HG03457 (cell line): ENCODE measurements at regions not wholly inside any gene's neighbourhood (a gene's known extent, or its start where the extent isn't known, plus 50 kb on each side); places are given as distances from the start of the nearest gene placed in this dataset.

Experiments used
- ATAC-seq: cut with Tn5 transposase; IDR thresholded peaks from one replicate; pipeline ENCODE4 v1.9.1; 2021; ENCODE audit warnings: moderate number of reproducible peaks; ENCODE audit not compliant: unreplicated experiment

DNA sequence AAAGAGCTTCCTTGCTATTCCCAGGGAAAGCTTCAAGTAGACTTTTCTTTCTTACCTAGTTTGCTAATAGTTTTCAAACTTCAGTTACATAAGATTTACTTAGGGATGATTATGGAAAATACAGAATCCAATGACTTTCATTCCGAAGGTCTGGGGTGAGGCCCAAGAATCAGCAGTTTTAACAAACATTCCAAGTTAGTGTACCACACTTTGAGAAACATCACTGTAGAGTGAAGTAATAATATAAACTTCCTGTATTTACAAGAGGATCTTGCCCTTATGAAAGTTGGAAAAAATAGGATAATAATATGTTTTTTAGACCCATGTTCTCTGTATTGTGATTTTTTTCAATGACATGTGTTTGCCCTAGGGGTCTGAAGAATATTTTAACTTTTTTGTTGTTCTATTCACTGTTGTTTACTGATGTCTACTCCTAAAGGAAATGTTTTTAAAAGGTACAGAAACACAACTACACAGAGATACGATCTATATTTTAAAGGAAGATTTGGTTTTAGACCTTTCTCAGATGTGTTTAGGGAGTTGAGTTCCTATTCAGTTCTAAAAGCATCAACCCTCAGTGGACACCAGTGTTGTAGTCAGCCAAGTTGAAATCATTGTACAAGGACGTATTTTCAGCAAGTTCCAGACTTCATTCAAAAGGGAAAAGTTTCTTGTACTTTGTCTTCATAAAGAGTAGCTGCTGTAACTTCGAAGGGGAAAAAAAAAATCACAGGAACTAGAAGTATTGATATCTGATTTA is 295.8 kb upstream of the SLC7A11 start:
- ATAC-seq, result no peak

GRCh38 chr4:138535316-138535715 is 293.2 kb upstream of the SLC7A11 start:
- ATAC-seq, result no peak

DNA sequence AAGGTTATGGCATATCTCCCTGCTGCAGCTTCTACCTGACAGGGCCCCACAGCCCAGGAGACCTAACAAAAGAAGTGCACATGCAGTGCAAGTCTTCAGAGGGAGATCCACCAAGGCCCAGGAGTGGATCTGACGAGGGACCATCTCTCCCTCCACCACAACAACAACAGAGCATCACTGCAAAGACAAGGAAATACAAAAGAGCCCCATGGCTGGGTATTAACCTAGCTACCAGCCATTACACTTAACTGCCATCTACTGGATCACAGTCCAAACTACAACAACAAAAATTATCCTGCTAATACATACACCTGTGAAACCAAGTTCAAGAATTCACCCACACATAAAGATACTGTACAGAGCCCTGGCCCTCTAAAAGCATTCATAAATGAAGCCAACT is 280.2 kb upstream of the SLC7A11 start:
- ATAC-seq, result no peak

DNA sequence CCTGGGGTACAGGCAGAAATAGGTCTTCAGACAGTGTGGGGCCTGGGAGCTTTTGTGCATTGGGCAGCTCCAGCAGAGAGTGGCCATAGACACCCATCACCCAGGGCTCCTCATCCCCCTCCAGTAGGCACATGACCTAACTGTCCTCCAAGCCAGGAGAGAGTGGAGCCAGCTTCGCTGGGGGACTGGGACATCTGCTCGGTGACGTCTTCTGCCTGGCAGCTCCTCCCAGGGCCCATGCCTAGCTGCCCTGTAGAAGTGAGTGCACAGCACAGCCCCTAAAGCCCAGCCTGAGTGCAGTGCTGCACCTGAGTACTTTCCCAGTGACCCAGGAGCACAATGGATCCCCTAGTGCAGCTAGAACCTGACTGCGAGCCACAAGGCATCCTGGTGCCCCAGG is 279.7 kb upstream of the SLC7A11 start:
- no peak for ATAC-seq

- ATAC-seq, result no peak
These were observed 277.3 kb upstream of the SLC7A11 start for GRCh38 chr4:138519436-138519835.

GRCh38 chr4:138513535-138513934 is 271.4 kb upstream of the SLC7A11 start:
- no peak for ATAC-seq

DNA sequence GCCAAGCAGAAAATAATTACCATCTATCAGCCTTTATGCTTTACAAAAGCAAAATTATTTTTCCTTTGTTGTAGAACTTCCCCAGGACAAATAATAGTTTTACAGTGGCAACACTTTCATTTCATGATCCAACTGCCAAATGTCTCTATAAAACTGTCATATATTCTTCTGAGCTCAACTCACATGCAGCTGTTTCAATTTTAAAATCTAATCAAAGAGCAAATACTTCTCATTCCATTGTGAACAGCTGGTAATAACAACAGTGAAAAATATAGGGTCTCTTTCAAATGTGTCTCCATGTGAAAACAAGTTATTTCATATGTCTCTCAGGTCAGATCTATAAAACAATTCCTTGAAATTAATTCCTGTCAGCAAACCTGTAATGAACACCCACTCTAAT is 270.6 kb upstream of the SLC7A11 start:
- no peak for ATAC-seq

- no peak for ATAC-seq
These were observed 267.9 kb upstream of the SLC7A11 start for GRCh38 chr4:138510053-138510452.

DNA sequence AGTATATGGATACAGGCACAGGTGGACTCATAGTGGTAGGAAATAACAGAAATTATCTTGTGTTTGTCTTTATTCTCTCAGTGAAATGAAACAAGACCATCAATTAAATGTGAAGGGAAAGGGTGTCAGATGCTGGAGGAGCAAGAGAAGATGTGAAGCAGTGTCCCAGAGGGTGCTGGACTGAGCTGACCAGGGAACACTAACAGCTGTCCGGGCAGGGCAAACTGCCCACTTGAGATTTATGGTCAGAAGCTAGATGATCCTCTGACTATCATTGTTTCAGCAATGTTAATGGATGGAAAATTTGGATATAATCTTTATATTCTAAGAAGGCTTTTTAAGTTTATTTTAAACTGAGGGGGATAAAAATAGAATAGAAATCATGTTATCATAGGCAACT is 267.2 kb upstream of the SLC7A11 start:
- ATAC-seq, result no peak

DNA sequence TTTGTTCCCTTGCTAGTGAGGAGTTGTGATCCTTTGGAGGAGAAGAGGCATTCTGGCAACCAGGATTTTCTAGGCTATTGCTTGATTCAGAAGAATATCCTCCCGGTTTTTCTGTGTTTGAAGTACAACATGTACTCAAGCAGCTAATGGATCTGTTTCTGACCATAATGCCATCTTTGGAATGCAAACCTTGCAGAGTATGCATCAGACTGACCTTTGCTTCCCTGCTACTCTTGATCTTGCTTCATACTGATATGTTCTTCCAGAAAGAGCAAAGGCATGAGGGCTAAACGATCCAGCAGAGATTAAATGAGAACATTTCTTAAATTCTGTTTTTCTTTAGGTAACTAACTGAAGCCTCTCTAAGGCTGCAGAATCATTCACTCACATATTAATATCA is 265.4 kb upstream of the SLC7A11 start:
- no peak for ATAC-seq

DNA sequence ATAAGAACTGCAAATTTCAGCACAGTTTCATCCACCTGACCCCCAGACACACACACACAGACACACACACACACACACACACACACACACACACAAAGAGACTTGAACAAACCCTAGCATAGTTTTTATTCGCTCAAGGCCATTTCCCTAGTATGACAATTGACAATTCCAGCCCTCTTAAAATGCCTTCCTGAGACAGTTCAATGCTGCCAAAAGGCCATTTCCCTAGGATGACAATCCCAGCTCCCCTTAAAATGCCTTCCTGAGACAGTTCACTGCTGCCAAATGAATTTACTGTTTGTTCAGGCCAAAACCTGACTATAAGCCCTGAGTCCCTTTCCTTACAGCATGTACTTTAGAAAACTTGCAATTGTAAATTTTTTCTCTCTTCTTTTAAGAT is 259.5 kb upstream of the SLC7A11 start:
- ATAC-seq, result no peak

- ATAC-seq, result no peak
These were observed 258.7 kb upstream of the SLC7A11 start for GRCh38 chr4:138500869-138501268.

- ATAC-seq, result no peak
These were observed 257.5 kb upstream of the SLC7A11 start for GRCh38 chr4:138499627-138500026.

DNA sequence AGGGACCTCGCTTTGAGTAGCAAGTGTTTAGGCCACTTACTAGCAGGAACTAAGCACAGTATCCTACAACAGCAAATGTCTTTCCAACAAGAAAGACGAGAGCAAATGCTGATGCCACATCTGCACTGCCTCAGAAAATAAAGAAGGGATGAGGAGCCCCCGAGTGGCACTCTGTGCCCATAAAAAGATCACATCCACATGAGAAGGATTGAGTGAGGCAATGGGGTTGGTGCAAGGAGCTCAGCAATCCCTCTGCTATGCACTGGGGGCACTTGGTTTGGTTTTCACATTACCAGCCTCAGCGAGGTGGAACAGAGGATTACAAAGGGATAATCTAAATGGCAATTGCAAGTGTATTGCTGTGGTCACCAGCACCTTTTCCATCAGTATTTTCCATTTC is 252.8 kb upstream of the SLC7A11 start:
- ATAC-seq, result no peak

DNA sequence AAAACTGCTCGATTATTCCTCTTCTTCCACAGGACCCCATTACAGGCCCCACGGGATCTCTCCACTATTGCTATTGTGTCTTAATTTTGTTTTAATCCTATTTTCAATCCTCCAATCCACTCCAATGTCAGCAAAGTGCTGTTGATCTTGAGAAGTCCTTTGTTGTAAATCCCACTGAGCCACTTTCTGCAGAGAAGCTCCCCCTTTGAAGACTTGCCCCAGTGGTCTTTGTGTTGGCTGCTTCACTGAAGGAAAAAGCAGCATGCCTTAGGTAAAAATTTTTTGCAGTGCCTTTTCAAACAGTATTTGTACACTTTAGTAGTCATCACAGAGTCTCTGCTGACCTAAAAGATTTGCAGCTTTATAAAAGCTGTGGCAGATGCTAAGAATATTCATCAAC is 252.0 kb upstream of the SLC7A11 start:
- ATAC-seq, result no peak

DNA sequence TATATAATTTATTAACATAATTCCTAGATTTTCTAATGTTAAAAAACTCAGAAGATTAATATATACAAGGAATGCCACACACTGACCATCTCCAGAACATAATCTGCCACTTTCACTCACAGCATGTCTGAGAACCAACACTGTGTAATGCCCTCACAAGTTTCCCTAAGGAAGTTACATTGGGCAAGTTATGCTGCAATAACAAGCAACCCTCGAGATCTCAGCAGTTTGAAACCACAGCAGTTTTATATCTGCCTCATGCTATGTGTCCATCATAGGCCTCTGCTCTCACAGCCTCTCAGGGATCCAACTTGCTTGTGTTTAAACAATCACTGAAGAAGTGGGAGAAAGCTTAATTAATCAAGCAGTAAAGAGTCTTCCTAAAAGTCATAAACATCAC is 250.0 kb upstream of the SLC7A11 start:
- no peak for ATAC-seq

GRCh38 chr4:138488533-138488932 is 246.4 kb upstream of the SLC7A11 start:
- ATAC-seq, result no peak

GRCh38 chr4:138487670-138488069 is 245.5 kb upstream of the SLC7A11 start:
- no peak for ATAC-seq

DNA sequence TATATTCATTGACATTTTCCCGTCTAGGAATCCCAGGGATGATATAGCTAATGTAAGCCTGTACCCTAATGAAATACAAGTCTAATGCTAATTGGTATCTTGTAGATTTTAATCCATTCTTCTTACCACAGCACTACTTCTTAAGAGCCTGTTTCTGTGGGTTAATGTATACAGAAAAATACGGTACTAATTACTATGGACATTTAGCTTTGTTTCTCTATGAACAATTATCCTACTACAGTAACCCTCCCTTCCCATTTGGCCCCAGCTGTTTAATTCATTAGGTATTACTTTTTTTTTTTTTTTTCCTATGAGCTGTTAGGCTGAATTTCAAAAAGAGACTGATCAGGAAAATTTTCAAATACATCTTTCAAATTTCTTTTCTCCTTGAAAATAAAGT is 245.1 kb upstream of the SLC7A11 start:
- no peak for ATAC-seq

- no peak for ATAC-seq
These were observed 243.3 kb upstream of the SLC7A11 start for GRCh38 chr4:138485498-138485897.

GRCh38 chr4:138475116-138475515 is 233.0 kb upstream of the SLC7A11 start:
- no peak for ATAC-seq

DNA sequence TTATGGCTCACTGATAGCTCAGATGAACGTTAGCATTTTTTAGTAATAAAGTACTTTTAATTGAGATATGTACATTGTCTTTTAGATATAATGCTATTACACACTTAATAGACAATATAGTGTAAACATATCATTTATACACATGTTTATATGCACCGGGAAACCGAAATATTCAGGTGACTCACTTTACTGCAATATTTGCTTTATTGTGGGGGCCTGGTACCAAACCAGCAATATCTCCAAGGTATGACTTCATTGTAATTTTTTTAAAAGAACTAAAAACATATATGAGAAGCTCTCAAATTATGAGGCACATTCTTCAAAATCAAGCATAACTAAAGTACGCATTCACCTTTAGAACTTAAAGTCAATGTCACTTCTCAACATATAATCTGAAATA is 231.2 kb upstream of the SLC7A11 start:
- ATAC-seq, result no peak
